GM10266 (cell line): ENCODE measurements at regions not wholly inside any gene's neighbourhood (a gene's known extent, or its start where the extent isn't known, plus 50 kb on each side); places are given as distances from the start of the nearest gene placed in this dataset.

ENCODE experiments used
- DNase-seq: peaks from one replicate; pipeline ENCODE4 v3.0.0; 2012; ENCODE audit errors: extremely low spot score
- TF ChIP-seq, protein P1 (sequence below): IDR thresholded peaks from 2 replicates; pipeline ENCODE4 v1.5.1; 2012; ENCODE audit warnings: mild to moderate bottlenecking, low read depth; ENCODE audit not compliant: control insufficient read depth, insufficient read depth; ENCODE audit errors: missing control alignments

DNA sequence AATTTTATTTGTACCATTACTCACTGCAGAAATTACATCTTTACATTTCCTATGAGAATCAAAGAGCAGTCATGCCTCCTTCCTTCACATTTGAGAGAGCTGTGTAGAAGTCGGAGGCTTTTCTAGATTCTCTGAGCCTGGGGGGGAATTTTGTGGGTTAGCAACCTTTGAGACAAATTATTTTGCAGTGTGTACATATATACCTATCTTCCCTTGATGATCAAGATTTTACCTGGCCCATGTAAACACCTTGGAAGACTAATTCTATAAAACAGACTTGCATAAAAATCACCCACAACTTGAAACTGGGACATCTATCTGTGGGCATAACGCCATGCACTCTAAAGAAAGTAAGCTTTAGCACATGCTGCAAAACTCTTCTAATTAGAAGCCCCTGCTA lies 491.5 kb upstream of the MDFIC2 start:
- TF ChIP-seq, protein P1, sequence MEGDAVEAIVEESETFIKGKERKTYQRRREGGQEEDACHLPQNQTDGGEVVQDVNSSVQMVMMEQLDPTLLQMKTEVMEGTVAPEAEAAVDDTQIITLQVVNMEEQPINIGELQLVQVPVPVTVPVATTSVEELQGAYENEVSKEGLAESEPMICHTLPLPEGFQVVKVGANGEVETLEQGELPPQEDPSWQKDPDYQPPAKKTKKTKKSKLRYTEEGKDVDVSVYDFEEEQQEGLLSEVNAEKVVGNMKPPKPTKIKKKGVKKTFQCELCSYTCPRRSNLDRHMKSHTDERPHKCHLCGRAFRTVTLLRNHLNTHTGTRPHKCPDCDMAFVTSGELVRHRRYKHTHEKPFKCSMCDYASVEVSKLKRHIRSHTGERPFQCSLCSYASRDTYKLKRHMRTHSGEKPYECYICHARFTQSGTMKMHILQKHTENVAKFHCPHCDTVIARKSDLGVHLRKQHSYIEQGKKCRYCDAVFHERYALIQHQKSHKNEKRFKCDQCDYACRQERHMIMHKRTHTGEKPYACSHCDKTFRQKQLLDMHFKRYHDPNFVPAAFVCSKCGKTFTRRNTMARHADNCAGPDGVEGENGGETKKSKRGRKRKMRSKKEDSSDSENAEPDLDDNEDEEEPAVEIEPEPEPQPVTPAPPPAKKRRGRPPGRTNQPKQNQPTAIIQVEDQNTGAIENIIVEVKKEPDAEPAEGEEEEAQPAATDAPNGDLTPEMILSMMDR = no peak
- no peak for DNase-seq

DNA sequence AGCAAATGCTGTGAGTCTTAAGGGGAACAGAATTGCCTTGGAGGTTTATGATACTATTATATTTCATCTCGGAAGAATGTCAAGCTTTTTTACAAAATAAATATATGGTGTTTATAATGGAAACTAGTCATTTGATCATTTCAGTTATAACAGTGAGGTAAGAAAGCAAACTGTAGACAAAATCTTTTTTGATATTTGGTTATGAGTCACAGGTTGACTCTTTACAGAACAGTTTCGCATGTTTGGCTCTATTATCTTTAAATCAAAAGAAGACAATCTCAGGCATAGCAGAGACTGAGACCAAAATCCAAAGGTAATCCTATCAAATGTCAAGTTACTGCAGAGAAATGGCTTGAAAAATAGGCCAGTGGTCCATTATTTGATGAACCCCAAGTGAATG lies 490.9 kb upstream of the MDFIC2 start:
- TF ChIP-seq, protein P1 = no peak
- no peak for DNase-seq

DNA sequence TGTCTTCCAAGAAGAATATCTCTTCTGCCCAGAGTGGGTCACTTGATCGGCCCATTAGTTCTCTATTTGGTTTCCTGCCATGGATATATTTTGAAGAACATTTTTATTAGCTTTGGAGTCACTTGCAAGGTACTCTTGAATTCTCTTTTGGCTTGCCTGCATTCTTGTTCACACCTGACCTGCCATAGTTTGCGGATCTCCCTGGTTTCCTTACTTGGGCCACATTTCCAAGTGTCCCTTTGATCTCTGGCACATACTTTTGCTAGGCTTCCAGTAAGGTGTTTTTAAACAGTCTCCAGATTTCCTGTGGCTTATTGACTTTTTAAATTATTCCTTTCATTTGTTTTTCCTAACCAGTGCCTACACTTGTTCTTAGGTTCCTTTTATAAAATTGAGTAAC lies 488.5 kb upstream of the MDFIC2 start:
- DNase-seq = no peak
- TF ChIP-seq, protein P1 = no peak

DNA sequence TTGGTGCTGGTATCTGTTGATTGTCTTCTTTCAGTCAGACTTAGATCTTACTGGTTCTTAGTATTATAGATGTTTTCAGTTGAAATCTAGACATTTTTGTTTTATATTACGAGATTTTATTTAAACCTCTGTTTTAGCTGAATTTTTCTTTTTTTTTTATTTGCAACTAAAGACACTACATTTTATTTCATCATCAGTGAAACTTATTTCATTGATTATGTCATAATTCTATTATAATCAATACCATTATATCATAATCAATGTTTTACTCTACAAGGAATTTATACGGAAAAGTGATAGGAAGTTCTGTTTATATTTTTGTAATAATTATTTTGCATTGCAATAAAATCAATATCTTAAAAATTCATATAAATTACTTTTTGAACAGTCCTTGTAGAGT lies 477.4 kb upstream of the MDFIC2 start:
- TF ChIP-seq, protein P1 = no peak
- DNase-seq = no peak

DNA sequence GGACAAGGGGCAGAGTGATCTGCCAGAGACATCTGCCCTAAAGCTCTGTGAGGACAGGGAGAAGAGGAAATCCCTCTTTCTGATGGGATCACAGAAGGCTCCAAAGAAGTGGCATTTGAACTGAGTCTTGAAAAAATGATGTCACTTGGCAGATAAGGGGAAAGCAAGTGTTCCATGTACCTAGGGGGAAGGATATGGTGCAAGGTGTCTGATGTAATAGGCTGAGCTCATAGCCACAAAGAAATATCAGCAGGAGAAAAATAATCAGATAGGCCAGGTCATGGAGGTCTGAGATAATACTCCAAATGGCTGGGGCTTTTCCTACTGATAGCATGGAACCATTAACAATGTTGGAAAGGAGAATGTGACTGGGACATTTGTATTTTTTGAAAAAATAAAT lies 468.4 kb upstream of the MDFIC2 start:
- DNase-seq = no peak
- TF ChIP-seq, protein P1 = no peak

DNA sequence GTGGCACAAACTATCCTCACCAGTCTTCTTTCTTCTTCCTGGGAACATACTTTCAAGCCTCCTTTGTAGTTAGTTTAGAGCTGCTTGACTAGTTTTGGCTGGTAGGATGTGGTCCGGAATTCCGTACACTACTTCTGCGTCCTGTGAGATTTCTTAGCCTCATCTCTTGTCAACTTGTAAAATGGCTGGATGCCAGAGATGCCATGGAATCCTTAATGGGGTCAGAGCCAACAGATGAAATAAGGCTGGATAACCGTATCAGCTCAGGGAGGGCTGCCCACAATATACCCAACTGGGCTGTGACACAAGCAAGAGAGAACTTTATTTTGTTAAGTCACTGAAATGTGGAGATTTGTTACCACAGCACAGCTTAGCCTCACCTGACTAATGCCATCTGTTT lies 466.9 kb upstream of the MDFIC2 start:
- TF ChIP-seq, protein P1 = no peak
- DNase-seq = no peak

DNA sequence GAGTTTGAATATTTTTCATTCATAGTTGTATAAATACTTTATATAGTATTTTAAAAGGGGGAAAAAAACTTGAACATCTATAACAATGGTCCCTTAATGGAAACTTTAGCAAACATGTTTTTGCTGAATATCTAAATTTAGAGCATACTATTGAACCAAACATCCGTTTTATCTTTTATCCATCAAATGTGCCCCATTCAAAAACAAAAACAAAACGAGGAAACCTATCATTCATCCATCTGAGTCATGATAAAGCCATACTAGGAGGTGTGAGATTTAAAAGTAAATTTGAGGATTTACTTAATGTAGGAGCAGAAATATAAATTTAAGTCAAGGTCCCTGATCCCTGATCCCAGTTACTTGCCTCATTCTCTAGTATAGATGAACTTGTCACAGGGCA lies 463.6 kb upstream of the MDFIC2 start:
- DNase-seq = no peak
- TF ChIP-seq, protein P1 = no peak
